ENCODE measurements at regions not wholly inside any gene's neighbourhood (a gene's known extent, or its start where the extent isn't known, plus 50 kb on each side); places are given as distances from the start of the nearest gene placed in this dataset.

DNA sequence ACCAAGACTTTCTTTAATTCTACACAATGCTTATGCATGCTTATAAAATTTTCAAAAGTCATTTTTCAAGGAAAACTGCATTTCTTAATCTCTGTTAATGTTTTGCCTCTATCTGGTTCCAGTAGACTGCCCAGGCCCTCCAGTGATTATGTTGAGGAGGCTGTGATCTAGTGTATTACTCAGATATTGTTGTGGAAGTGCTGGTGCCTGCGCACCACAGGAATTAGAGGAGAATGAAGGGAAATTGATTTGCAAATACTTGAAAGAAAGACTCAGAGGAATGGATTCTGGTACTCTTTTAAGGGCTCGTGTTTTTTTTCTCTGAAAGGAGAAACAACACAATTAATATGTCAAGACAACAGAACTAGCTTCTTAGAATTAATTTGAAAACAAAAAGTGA, 1015.1 kb downstream of the RPA4 start (continued):
- TF ChIP-seq, protein P1, sequence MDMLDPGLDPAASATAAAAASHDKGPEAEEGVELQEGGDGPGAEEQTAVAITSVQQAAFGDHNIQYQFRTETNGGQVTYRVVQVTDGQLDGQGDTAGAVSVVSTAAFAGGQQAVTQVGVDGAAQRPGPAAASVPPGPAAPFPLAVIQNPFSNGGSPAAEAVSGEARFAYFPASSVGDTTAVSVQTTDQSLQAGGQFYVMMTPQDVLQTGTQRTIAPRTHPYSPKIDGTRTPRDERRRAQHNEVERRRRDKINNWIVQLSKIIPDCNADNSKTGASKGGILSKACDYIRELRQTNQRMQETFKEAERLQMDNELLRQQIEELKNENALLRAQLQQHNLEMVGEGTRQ (IDR thresholded peaks at IDR 0.05; ENCODE audit: low read length), result no peak
- TF ChIP-seq GTF2F1 (IDR thresholded peaks at IDR 0.05; ENCODE audit: borderline replicate concordance, low read depth, low read length), result no peak
- no peak for TF ChIP-seq SIN3A (conservative IDR thresholded peaks at IDR 0.05 in 1 of 2, IDR thresholded peaks at IDR 0.05 in 1 of 2; ENCODE audit: low read depth in 1 of 2, low read length in 2 of 2)
- TF ChIP-seq, protein P2, sequence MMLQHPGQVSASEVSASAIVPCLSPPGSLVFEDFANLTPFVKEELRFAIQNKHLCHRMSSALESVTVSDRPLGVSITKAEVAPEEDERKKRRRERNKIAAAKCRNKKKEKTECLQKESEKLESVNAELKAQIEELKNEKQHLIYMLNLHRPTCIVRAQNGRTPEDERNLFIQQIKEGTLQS (IDR thresholded peaks at IDR 0.05; ENCODE audit: insufficient read depth, low read depth, low read length), result no peak
- TF ChIP-seq EP300 (IDR thresholded peaks at IDR 0.05; ENCODE audit: borderline replicate concordance in 1 of 2, low read depth in 2 of 2, low read length in 2 of 2), result no peak
- no peak for TF ChIP-seq PHF8 (conservative IDR thresholded peaks at IDR 0.05; ENCODE audit: low read depth, low read length)
- no peak for TF ChIP-seq SP1 (IDR thresholded peaks at IDR 0.05; ENCODE audit: low read depth, low read length)
- no peak for TF ChIP-seq CTBP2 (IDR thresholded peaks at IDR 0.05; ENCODE audit: borderline replicate concordance, insufficient read depth, insufficient read length, low read length)
- TF ChIP-seq RBBP5 (IDR thresholded peaks at IDR 0.05; ENCODE audit: borderline replicate concordance, low read depth, low read length), result no peak
- no peak for TF ChIP-seq HDAC6 (IDR thresholded peaks at IDR 0.05; ENCODE audit: low read depth, low read length)
- no peak for TF ChIP-seq KDM4A (IDR thresholded peaks at IDR 0.05; ENCODE audit: low read depth, low read length, severe bottlenecking)
- no peak for TF ChIP-seq TEAD4 (IDR thresholded peaks at IDR 0.05; ENCODE audit: low read depth, low read length)
- TF ChIP-seq GABPA (IDR thresholded peaks at IDR 0.05; ENCODE audit: borderline replicate concordance, insufficient read depth, low read length), result no peak
- TF ChIP-seq KDM5A (IDR thresholded peaks at IDR 0.05; ENCODE audit: low read length), result no peak
